ENCODE measurements at regions not wholly inside any gene's neighbourhood (a gene's known extent, or its start where the extent isn't known, plus 50 kb on each side); places are given as distances from the start of the nearest gene placed in this dataset.

DNA sequence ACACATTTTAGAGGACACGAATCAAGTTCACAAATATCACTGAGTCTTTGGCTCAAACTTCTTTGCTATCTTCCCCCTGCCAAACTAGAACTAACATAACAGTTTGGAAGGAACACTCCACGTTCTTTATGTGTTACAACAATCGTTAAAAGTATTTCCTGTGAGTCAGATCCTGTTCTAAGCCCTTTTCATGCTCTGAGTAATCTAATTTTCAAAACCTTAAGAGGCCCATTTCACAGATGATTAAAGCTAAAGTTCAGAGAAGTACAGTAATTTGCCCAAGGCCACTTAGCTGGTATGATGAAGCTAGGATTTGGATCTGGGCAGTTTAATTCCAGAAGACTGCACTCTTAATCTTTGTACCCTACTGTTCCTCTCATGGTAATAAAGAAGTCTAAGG lies 854.4 kb upstream of the INTU start (continued):
- TF ChIP-seq, protein P1, sequence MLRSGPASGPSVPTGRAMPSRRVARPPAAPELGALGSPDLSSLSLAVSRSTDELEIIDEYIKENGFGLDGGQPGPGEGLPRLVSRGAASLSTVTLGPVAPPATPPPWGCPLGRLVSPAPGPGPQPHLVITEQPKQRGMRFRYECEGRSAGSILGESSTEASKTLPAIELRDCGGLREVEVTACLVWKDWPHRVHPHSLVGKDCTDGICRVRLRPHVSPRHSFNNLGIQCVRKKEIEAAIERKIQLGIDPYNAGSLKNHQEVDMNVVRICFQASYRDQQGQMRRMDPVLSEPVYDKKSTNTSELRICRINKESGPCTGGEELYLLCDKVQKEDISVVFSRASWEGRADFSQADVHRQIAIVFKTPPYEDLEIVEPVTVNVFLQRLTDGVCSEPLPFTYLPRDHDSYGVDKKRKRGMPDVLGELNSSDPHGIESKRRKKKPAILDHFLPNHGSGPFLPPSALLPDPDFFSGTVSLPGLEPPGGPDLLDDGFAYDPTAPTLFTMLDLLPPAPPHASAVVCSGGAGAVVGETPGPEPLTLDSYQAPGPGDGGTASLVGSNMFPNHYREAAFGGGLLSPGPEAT (IDR thresholded peaks at IDR 0.05; ENCODE audit: low read depth): no peak
- TF ChIP-seq GATAD2B (conservative IDR thresholded peaks at IDR 0.05; ENCODE audit: low read depth): no peak

DNA sequence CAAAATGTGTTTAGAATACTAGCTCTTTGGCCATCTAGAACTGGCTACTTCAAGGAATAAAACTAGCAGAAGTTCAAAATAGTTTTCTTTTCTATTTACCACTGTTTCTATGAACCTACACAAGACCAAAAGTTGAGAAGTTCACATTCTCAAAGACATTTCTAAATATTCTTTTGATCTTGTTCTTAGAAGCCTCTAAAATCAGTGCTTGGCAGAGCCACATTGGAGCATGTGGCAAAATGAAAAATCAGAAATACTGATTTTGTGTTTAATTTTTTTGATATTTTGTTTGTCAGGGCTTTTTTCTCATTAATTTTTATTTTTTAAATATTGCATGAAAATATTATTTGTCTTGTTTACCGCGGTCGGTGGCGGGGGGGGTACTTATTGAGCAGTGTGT lies 853.8 kb upstream of the INTU start:
- H3K27me3 ChIP-seq (replicated peaks in 1 of 2; ENCODE audit: control insufficient read depth in 2 of 2, insufficient read depth in 2 of 2, low read length in 1 of 2): no peaks in the 10 kb centered on the region
- H3K79me2 ChIP-seq (ENCODE audit: control insufficient read depth, insufficient read depth, low read length): no peaks in the 10 kb centered on the region
- H4K20me1 ChIP-seq (ENCODE audit: control insufficient read depth, insufficient read depth): no peaks in the 10 kb centered on the region
- ATAC-seq (no peak), FAIRE-seq (no peak), DNase-seq (ENCODE audit: low read depth, low spot score) (no peak)
- 73% methylated on average over 4 of the region's 4 CpGs for WGBS (ENCODE audit: insufficient coverage, insufficient replicate concordance, low lambda C conversion rate, missing lambda C conversion rate)
- in situ Hi-C loops (cut with MboI): no loop called here
- ChIA-PET RAD21 (ENCODE audit: unreplicated experiment) (no interaction called here), POLR2A (no interaction called here), SMC1A (ENCODE audit: uncharacterized antibody, unreplicated experiment) (no interaction called here), CTCF (interaction anchor here (1.2 kb wide), 1 partner anchor 49 kb away, joined by 3 read pairs; no protein-coding TSS in a partner anchor)
- H3K9me3 ChIP-seq (replicated peaks; ENCODE audit: control insufficient read depth, insufficient read depth, low read length): no peaks in the 10 kb centered on the region
- no peaks in the 10 kb centered on the region for H3K4me1 ChIP-seq (ENCODE audit: control insufficient read depth, insufficient read depth, low read length)
- BruUV-seq (replicated peaks): no TSS peak
- no peak overlapping the region for H2AFZ ChIP-seq (ENCODE audit: control insufficient read depth, low read depth, low read length)
- intact Hi-C loops (cut with micrococcal nuclease; ENCODE audit: unreplicated experiment): no loop called here
- H3K36me3 ChIP-seq (ENCODE audit: control insufficient read depth in 2 of 2, insufficient read depth in 2 of 2, low read length in 1 of 2): no peaks in the 10 kb centered on the region
- no peak overlapping the region for H3K27ac ChIP-seq (ENCODE audit: control insufficient read depth, insufficient read depth)
- no peak overlapping the region for H3K9ac ChIP-seq (ENCODE audit: control insufficient read depth, insufficient read depth, low read length)
- no peak overlapping the region for H3K4me2 ChIP-seq (ENCODE audit: control insufficient read depth, insufficient read depth)
- no peak overlapping the region for H3K4me3 ChIP-seq
- TF ChIP-seq KLF5 (IDR thresholded peaks at IDR 0.05; ENCODE audit: partially characterized antibody) (no peak), E2F4 (IDR thresholded peaks at IDR 0.05; ENCODE audit: low read depth, low read length) (no peak), IKZF1 (conservative IDR thresholded peaks at IDR 0.05) (no peak), SUZ12 (IDR thresholded peaks at IDR 0.05; ENCODE audit: unreplicated experiment) (no peak), TAF1 (IDR thresholded peaks at IDR 0.05; ENCODE audit: borderline replicate concordance, low read depth, low read length) (no peak), CTCF (IDR thresholded peaks at IDR 0.05 in 2 of 3, conservative IDR thresholded peaks at IDR 0.05 in 1 of 3; ENCODE audit: control insufficient read depth in 2 of 3, extremely low read depth in 1 of 3, insufficient read depth in 1 of 3, low read depth in 3 of 3, low read length in 3 of 3) (no peak), TCF3 (IDR thresholded peaks at IDR 0.05; ENCODE audit: borderline replicate concordance, insufficient read depth, low read depth, low read length) (no peak), NR2C1 (IDR thresholded peaks at IDR 0.05) (no peak), ESRRA (IDR thresholded peaks at IDR 0.05; ENCODE audit: low read length) (no peak), NRF1 (conservative IDR thresholded peaks at IDR 0.05; ENCODE audit: low read depth, low read length) (no peak), HDGF (IDR thresholded peaks at IDR 0.05) (no peak), NBN (IDR thresholded peaks at IDR 0.05) (no peak), SREBF2 (IDR thresholded peaks at IDR 0.05; ENCODE audit: low read length) (no peak), SMC3 (IDR thresholded peaks at IDR 0.05; ENCODE audit: borderline replicate concordance, low read length) (no peak), CREM (IDR thresholded peaks at IDR 0.05; ENCODE audit: low read depth) (no peak)
- TF ChIP-seq, protein P2, sequence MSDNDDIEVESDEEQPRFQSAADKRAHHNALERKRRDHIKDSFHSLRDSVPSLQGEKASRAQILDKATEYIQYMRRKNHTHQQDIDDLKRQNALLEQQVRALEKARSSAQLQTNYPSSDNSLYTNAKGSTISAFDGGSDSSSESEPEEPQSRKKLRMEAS (IDR thresholded peaks at IDR 0.05; ENCODE audit: low read depth, low read length): no peak
